Heart right ventricle (tissue), 16 donors: ENCODE measurements at regions not wholly inside any gene's neighbourhood (a gene's known extent, or its start where the extent isn't known, plus 50 kb on each side); places are given as distances from the start of the nearest gene placed in this dataset.

Source experiments
- ATAC-seq, 8 donors: fragments of 200-7000 bp; cut with Tn5 transposase; one replicate each; pipeline ENCODE4 v1.9.1; 2020; ENCODE audit warnings: mild to moderate bottlenecking in 8 of 8, moderate library complexity in 8 of 8, moderate number of reproducible peaks in 1 of 8
- DNase-seq, 2 donors: peaks; one replicate each; pipeline ENCODE4 v3.0.0-alpha.2; 2020
- H3K27ac ChIP-seq, 10 donors: fragments of 200-600 bp; sonication (generic) in 2 of 10; one replicate each; pipeline versions ENCODE4 v1.5.0 to v1.8.0; 2020 to 2022; ENCODE audit warnings: mild to moderate bottlenecking in 3 of 10
- H3K27me3 ChIP-seq, 7 donors: fragments of 200-600 bp; one replicate each; pipeline ENCODE4 v1.8.0; 2021 to 2022; ENCODE audit warnings: mild to moderate bottlenecking in 2 of 7
- H3K36me3 ChIP-seq, 9 donors: fragments of 200-600 bp; sonication (generic) in 1 of 9; one replicate each; pipeline versions ENCODE4 v1.5.0 to v1.8.0; 2020 to 2022; ENCODE audit warnings: mild to moderate bottlenecking in 2 of 9
- H3K4me1 ChIP-seq, 9 donors: fragments of 200-600 bp; sonication (generic) in 1 of 9; one replicate each; pipeline versions ENCODE4 v1.5.0 to v1.8.0; 2020 to 2022; ENCODE audit warnings: mild to moderate bottlenecking in 4 of 9
- H3K4me3 ChIP-seq, 10 donors: fragments of 200-600 bp; sonication (generic) in 2 of 10; one replicate each; pipeline versions ENCODE4 v1.5.0 to v1.8.0; 2020 to 2022; ENCODE audit warnings: mild to moderate bottlenecking in 7 of 10, moderate library complexity in 2 of 10
- H3K9me3 ChIP-seq, 11 donors: fragments of 200-600 bp in 10 of 11; sonication (generic) in 2 of 11; one replicate each; pipeline versions ENCODE4 v1.5.0 to v1.8.0; 2013 to 2022; ENCODE audit warnings: mild to moderate bottlenecking in 2 of 11, control low read depth in 1 of 11, moderate library complexity in 1 of 11
- WGBS, 2 donors: extraction: QIAGEN DNeasy Blood & Tissue Kit; methylation state at CpG; one replicate each; pipeline ENCODE4 v1.1.7; 2013; ENCODE audit warnings: inconsistent platforms in 1 of 2; 5-methylcytosine and 5-hydroxymethylcytosine counted together
- intact Hi-C, 10 donors: fragments of 100-400 bp; cut with DNase I; formaldehyde crosslinking; loops; one replicate each; pipeline versions ENCODE4 v1.11.1 to v1.14.2; 2022
- TF ChIP-seq, protein P1 (sequence below), 9 donors: fragments of 200-600 bp; sonication (generic) in 2 of 9; IDR thresholded peaks; one replicate each; pipeline versions ENCODE4 v1.5.0 to v1.8.0; 2021 to 2022; ENCODE audit warnings: antibody characterized with exemption in 9 of 9, mild to moderate bottlenecking in 5 of 9, moderate library complexity in 1 of 9
- donor health status: Arrhythmogenic right ventricular cardiomyopathy.
- donor health status: ischemic (EF 13 %, LVEDD 7.1; RV severe dilation, severe dysfunction).
- donor health status: healthy with polysubstance abuse.
- donor health status: DM: no; HTN: yes; CAD: no.
- donor health status: DM: no; HTN: no; CAD: no.
- donor health status: ischemic (EF 25% LVEDD 6.9; RV normal size, moderate dysfunction).
- donor health status: ischemic (EF 25% LVEDD 5.7; RV mildly dilated, moderate dysfunction).
- donor health status: healthy.
- donor health status: DM: yes; HTN: yes; CAD: no.
- donor health status: Ischemic cardiomyopathy.
- donor health status: ischemic (EF 35%, LVEDD 5.7; RV mildly dilated, moderate dysfunction).
- donor health status: nonischemic (EF 11% LVEDD 7.7; RV severe dilation, severe dysfunction).
- donor health status: DM: yes; HTN: yes; CAD: no.
- donor health status: PGD.
- donor health status: ischemic (EF 29% LVEDD 5.4; RV normal size, mild dysfunction).
- donor health status: nonischemic (EF 23%, LVEDD 6.1; RV moderate dilation, normal function).

- DNase-seq = no peak
- peaks cover 0 to 4% (median 0%) of the 10 kb centered on the region in 7 donors for H3K27me3 ChIP-seq
- no peaks in the 10 kb centered on the region for H3K4me1 ChIP-seq
- H3K27ac ChIP-seq = no peak overlapping the region
- intact Hi-C loops = no loop called here
- 48% methylated on average over 4 of the region's 4 CpGs for whole genome bisulfite sequencing, 2 donors
- no peak overlapping the region for H3K4me3 ChIP-seq
- H3K36me3 ChIP-seq = no peaks in the 10 kb centered on the region
- TF ChIP-seq, protein P1, sequence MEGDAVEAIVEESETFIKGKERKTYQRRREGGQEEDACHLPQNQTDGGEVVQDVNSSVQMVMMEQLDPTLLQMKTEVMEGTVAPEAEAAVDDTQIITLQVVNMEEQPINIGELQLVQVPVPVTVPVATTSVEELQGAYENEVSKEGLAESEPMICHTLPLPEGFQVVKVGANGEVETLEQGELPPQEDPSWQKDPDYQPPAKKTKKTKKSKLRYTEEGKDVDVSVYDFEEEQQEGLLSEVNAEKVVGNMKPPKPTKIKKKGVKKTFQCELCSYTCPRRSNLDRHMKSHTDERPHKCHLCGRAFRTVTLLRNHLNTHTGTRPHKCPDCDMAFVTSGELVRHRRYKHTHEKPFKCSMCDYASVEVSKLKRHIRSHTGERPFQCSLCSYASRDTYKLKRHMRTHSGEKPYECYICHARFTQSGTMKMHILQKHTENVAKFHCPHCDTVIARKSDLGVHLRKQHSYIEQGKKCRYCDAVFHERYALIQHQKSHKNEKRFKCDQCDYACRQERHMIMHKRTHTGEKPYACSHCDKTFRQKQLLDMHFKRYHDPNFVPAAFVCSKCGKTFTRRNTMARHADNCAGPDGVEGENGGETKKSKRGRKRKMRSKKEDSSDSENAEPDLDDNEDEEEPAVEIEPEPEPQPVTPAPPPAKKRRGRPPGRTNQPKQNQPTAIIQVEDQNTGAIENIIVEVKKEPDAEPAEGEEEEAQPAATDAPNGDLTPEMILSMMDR (IDR thresholded peaks at IDR 0.05) = no peak
- no peaks in the 10 kb centered on the region for H3K9me3 ChIP-seq
- ATAC-seq = no peak
These were observed 358.7 kb downstream of the MED10 start for GRCh38 chr5:6019612-6020011.

DNA sequence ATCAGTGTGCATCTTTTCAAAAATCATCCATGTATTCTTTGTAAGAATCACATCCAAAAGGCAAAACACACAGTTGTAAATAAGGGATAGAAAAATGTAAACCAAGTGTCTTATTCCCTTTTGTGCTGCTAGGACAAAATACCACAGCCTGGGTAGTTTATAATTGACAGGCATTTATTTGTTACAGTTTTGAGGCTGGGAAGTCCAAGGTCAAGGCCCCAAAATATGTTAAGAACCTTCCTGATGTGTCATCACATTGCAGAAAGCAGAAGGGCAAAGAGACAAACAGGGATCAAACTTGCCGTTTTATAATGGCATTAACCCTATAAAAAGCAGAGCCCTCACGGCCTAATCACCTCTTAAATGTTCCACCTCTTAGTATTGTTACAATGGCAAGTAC is 364.8 kb downstream of the MED10 start:
- TF ChIP-seq, protein P1 (IDR thresholded peaks at IDR 0.05) = no peak
- no peaks in the 10 kb centered on the region for H3K4me1 ChIP-seq
- no peaks in the 10 kb centered on the region for H3K27me3 ChIP-seq
- H3K9me3 ChIP-seq = no peaks in the 10 kb centered on the region
- H3K27ac ChIP-seq = no peak overlapping the region
- WGBS, 2 donors = 64 to 75% methylated on average over 2 of the region's 2 CpGs
- ATAC-seq (no peak), DNase-seq (no peak)
- intact Hi-C loops = no loop called here
- H3K4me3 ChIP-seq = no peak overlapping the region
- H3K36me3 ChIP-seq = no peaks in the 10 kb centered on the region

DNA sequence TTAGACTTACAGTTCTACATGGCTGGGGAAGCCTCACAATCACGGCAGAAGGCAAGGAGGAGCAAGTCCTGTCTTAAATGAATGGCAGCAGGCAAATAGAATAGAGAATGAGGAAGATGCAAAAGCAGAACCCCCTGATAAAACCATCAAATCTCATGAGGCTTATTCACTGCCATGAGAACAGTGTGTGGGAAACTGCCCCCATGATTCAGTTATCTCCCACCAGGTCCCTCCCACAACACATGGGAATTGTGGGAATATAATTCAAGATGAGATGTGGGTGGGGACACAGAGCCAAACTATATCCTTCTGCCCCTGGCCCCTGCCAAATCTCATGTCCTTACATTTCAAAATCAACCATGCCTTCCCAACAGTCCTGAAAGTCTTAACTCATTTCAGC is 367.1 kb downstream of the MED10 start:
- no peak for DNase-seq
- H3K36me3 ChIP-seq = no peaks in the 10 kb centered on the region
- 57 to 64% methylated on average over 1 of the region's 1 CpG for WGBS, 2 donors
- H3K4me1 ChIP-seq = no peaks in the 10 kb centered on the region
- H3K9me3 ChIP-seq = no peaks in the 10 kb centered on the region
- H3K27me3 ChIP-seq = no peaks in the 10 kb centered on the region
- intact Hi-C loops = no loop called here
- no peak for ATAC-seq
- TF ChIP-seq, protein P1 (IDR thresholded peaks at IDR 0.05) = no peak
- no peak overlapping the region for H3K27ac ChIP-seq
- H3K4me3 ChIP-seq = no peak overlapping the region

GRCh38 chr5:6006838-6007314 is 371.5 kb downstream of the MED10 start:
- H3K27me3 ChIP-seq = peaks cover 0 to 14% (median 0%) of the 10 kb centered on the region in 7 donors
- no peaks in the 10 kb centered on the region for H3K36me3 ChIP-seq
- intact Hi-C loops = no loop called here
- TF ChIP-seq, protein P1 (IDR thresholded peaks at IDR 0.05) = no peak
- H3K9me3 ChIP-seq = no peaks in the 10 kb centered on the region
- DNase-seq (no peak), ATAC-seq (no peak)
- 66 to 79% methylated on average over 5 to 8 of the region's 9 CpGs for WGBS, 2 donors
- no peak overlapping the region for H3K27ac ChIP-seq
- H3K4me1 ChIP-seq = no peaks in the 10 kb centered on the region
- no peak overlapping the region for H3K4me3 ChIP-seq
